SK-N-SH treated with all-trans-retinoic acid at 6 μM for 48 hours (cell line): ENCODE measurements at regions not wholly inside any gene's neighbourhood (a gene's known extent, or its start where the extent isn't known, plus 50 kb on each side); places are given as distances from the start of the nearest gene placed in this dataset.

Experiments
- ATAC-seq: fragments of 200-7000 bp; cut with Tn5 transposase; 3 replicates; pipeline ENCODE4 v1.9.1; 2020; ENCODE audit warnings: mild to moderate bottlenecking, moderate library complexity
- ARNTL ChIP-seq: fragments of 450-650 bp; formaldehyde crosslinking; IDR thresholded peaks from 2 replicates; pipeline ENCODE4 v1.5.0; 2020; ENCODE audit warnings: low read depth, mild to moderate bottlenecking, moderate library complexity, borderline replicate concordance
- ESRRG ChIP-seq: fragments of 250-450 bp; sonication (Bioruptor Pico); IDR thresholded peaks from 2 replicates; pipeline ENCODE4 v1.6.1; 2021; ENCODE audit warnings: mild to moderate bottlenecking
- ISL1 ChIP-seq: fragments of 250-450 bp; sonication (Bioruptor Pico); IDR thresholded peaks from 2 replicates; pipeline ENCODE4 v2.1.2; 2022; ENCODE audit warnings: mild to moderate bottlenecking, moderate library complexity
- OSR1 ChIP-seq: fragments of 250-450 bp; sonication (Bioruptor Pico); IDR thresholded peaks from 2 replicates; pipeline ENCODE4 v1.8.0; 2022; ENCODE audit warnings: moderate library complexity, mild to moderate bottlenecking, inconsistent platforms
- PPARA ChIP-seq: fragments of 250-450 bp; sonication (Bioruptor Pico); IDR thresholded peaks from 2 replicates; pipeline ENCODE4 v1.5.0; 2020; ENCODE audit warnings: mild to moderate bottlenecking, borderline replicate concordance
- RARB ChIP-seq: fragments of 250-450 bp; sonication (Bioruptor Pico); IDR thresholded peaks from 2 replicates; pipeline ENCODE4 v1.8.0; 2021; ENCODE audit warnings: mild to moderate bottlenecking, moderate library complexity
- SNAI2 ChIP-seq: fragments of 250-450 bp; sonication (Bioruptor Pico); IDR thresholded peaks from 2 replicates; pipeline ENCODE4 v1.5.0; 2020; ENCODE audit warnings: mild to moderate bottlenecking, moderate library complexity
- TCF4 ChIP-seq: fragments of 250-450 bp; sonication (Bioruptor Pico); IDR thresholded peaks from 2 replicates; pipeline ENCODE4 v1.8.0; 2021; ENCODE audit warnings: mild to moderate bottlenecking, moderate library complexity, borderline replicate concordance
- ZC3H10 ChIP-seq: fragments of 250-450 bp; sonication (Bioruptor Pico); IDR thresholded peaks from 2 replicates; pipeline ENCODE4 v1.5.1; 2021; ENCODE audit warnings: mild to moderate bottlenecking, moderate library complexity
- ZFP3 ChIP-seq: fragments of 250-450 bp; sonication (Bioruptor Pico); IDR thresholded peaks from 2 replicates; pipeline ENCODE4 v1.5.0; 2020; ENCODE audit warnings: mild to moderate bottlenecking, moderate library complexity
- ZFP30 ChIP-seq: fragments of 450-650 bp; formaldehyde crosslinking; IDR thresholded peaks from 2 replicates; pipeline ENCODE4 v1.5.0; 2022; ENCODE audit warnings: mild to moderate bottlenecking, moderate library complexity
- ZNF565 ChIP-seq: fragments of 450-650 bp; formaldehyde crosslinking; conservative IDR thresholded peaks from 2 replicates; pipeline ENCODE4 v1.5.0; 2020; ENCODE audit warnings: low read depth, mild to moderate bottlenecking, moderate library complexity
- ZNF70 ChIP-seq: fragments of 450-650 bp; formaldehyde crosslinking; IDR thresholded peaks from 2 replicates; pipeline ENCODE4 v1.5.0; 2020; ENCODE audit warnings: mild to moderate bottlenecking, moderate library complexity
- TF ChIP-seq, protein P1 (sequence below): fragments of 250-450 bp; sonication (Bioruptor Pico); IDR thresholded peaks from 2 replicates; pipeline ENCODE4 v1.5.0; 2020; ENCODE audit warnings: mild to moderate bottlenecking, moderate library complexity
- TF ChIP-seq, protein P2 (sequence below): fragments of 250-450 bp; sonication (Bioruptor Pico); IDR thresholded peaks from 2 replicates; pipeline ENCODE4 v1.5.1; 2021; ENCODE audit warnings: mild to moderate bottlenecking, moderate library complexity
- TF ChIP-seq, protein P3 (sequence below): fragments of 250-450 bp; sonication (Bioruptor Pico); IDR thresholded peaks from 2 replicates; pipeline ENCODE4 v1.8.0; 2020; ENCODE audit warnings: mild to moderate bottlenecking, moderate library complexity, borderline replicate concordance
- TF ChIP-seq, protein P4 (sequence below): fragments of 250-450 bp; sonication (Bioruptor Pico); IDR thresholded peaks from 2 replicates; pipeline ENCODE4 v1.8.0; 2021; ENCODE audit warnings: low read depth, mild to moderate bottlenecking, moderate library complexity, borderline replicate concordance
- TF ChIP-seq, protein P5 (sequence below): fragments of 250-450 bp; sonication (Bioruptor Pico); IDR thresholded peaks from 2 replicates; pipeline ENCODE4 v1.5.1; 2020; ENCODE audit warnings: low read depth, mild to moderate bottlenecking, moderate library complexity

DNA sequence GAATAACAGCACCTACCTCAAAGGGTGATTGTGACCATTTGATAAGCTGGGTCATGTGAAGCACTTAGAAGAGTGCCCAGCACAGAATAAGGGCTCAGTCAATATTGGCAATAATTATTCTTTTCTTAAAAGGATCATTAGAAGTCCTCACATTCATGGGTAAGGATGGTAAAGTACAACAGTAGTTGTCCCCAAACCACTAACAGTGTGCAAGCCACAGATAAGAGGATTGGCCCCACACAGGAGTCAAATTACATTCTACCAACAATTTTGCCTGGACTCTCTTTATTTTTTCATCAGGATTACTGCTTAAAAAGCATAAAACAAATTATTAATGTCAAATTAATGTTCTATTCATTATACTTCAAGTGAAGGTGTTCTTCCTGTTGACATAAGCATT is 271.5 kb upstream of the PDGFD start:
- TF ChIP-seq PPARA (CRISPR knock-in tag) (no peak), ZC3H10 (CRISPR knock-in tag) (no peak), ISL1 (no peak), ZNF70 (CRISPR knock-in tag) (no peak)
- TF ChIP-seq, protein P1, sequence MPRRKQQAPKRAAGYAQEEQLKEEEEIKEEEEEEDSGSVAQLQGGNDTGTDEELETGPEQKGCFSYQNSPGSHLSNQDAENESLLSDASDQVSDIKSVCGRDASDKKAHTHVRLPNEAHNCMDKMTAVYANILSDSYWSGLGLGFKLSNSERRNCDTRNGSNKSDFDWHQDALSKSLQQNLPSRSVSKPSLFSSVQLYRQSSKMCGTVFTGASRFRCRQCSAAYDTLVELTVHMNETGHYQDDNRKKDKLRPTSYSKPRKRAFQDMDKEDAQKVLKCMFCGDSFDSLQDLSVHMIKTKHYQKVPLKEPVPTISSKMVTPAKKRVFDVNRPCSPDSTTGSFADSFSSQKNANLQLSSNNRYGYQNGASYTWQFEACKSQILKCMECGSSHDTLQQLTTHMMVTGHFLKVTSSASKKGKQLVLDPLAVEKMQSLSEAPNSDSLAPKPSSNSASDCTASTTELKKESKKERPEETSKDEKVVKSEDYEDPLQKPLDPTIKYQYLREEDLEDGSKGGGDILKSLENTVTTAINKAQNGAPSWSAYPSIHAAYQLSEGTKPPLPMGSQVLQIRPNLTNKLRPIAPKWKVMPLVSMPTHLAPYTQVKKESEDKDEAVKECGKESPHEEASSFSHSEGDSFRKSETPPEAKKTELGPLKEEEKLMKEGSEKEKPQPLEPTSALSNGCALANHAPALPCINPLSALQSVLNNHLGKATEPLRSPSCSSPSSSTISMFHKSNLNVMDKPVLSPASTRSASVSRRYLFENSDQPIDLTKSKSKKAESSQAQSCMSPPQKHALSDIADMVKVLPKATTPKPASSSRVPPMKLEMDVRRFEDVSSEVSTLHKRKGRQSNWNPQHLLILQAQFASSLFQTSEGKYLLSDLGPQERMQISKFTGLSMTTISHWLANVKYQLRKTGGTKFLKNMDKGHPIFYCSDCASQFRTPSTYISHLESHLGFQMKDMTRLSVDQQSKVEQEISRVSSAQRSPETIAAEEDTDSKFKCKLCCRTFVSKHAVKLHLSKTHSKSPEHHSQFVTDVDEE (CRISPR knock-in tag), result no peak
- TF ChIP-seq, protein P2, sequence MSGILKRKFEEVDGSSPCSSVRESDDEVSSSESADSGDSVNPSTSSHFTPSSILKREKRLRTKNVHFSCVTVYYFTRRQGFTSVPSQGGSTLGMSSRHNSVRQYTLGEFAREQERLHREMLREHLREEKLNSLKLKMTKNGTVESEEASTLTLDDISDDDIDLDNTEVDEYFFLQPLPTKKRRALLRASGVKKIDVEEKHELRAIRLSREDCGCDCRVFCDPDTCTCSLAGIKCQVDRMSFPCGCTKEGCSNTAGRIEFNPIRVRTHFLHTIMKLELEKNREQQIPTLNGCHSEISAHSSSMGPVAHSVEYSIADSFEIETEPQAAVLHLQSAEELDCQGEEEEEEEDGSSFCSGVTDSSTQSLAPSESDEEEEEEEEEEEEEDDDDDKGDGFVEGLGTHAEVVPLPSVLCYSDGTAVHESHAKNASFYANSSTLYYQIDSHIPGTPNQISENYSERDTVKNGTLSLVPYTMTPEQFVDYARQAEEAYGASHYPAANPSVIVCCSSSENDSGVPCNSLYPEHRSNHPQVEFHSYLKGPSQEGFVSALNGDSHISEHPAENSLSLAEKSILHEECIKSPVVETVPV, result no peak
- TF ChIP-seq, protein P3, sequence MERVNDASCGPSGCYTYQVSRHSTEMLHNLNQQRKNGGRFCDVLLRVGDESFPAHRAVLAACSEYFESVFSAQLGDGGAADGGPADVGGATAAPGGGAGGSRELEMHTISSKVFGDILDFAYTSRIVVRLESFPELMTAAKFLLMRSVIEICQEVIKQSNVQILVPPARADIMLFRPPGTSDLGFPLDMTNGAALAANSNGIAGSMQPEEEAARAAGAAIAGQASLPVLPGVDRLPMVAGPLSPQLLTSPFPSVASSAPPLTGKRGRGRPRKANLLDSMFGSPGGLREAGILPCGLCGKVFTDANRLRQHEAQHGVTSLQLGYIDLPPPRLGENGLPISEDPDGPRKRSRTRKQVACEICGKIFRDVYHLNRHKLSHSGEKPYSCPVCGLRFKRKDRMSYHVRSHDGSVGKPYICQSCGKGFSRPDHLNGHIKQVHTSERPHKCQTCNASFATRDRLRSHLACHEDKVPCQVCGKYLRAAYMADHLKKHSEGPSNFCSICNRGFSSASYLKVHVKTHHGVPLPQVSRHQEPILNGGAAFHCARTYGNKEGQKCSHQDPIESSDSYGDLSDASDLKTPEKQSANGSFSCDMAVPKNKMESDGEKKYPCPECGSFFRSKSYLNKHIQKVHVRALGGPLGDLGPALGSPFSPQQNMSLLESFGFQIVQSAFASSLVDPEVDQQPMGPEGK (CRISPR knock-in tag), result no peak
- no peak for ATAC-seq

DNA sequence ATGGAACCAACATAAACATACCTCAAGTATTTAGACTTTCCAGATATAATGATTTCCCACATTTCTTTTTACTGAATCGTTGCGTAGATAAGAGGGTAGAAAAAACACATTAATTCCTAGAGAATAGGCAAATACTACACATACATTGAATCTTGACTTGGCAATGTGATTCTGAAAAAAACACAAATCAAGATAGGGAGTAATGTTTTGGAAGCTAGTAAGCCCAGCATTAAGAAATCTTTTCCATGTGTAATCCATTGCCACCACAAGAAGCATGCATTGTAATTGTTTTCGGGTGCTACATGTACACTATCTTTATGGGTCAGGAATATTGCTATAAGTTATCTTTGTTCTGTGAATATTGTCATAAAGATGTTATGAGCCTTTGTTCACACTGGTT is 269.8 kb upstream of the PDGFD start:
- ATAC-seq, result no peak
- no peak for TF ChIP-seq OSR1 (CRISPR knock-in tag)
- no peak for TF ChIP-seq SNAI2 (CRISPR knock-in tag)
- TF ChIP-seq, protein P4, sequence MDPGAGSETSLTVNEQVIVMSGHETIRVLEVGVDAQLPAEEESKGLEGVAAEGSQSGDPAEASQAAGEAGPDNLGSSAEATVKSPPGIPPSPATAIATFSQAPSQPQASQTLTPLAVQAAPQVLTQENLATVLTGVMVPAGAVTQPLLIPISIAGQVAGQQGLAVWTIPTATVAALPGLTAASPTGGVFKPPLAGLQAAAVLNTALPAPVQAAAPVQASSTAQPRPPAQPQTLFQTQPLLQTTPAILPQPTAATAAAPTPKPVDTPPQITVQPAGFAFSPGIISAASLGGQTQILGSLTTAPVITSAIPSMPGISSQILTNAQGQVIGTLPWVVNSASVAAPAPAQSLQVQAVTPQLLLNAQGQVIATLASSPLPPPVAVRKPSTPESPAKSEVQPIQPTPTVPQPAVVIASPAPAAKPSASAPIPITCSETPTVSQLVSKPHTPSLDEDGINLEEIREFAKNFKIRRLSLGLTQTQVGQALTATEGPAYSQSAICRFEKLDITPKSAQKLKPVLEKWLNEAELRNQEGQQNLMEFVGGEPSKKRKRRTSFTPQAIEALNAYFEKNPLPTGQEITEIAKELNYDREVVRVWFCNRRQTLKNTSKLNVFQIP (CRISPR knock-in tag), result no peak
- TF ChIP-seq, protein P1 (CRISPR knock-in tag), result no peak
- TF ChIP-seq ZNF565 (CRISPR knock-in tag), result no peak
- TF ChIP-seq, protein P3 (CRISPR knock-in tag), result no peak
- TF ChIP-seq, protein P2, result no peak
- TF ChIP-seq RARB, result no peak
- no peak for TF ChIP-seq TCF4 (CRISPR knock-in tag)
- no peak for TF ChIP-seq ESRRG
- TF ChIP-seq ARNTL, result no peak
- TF ChIP-seq ZC3H10 (CRISPR knock-in tag), result no peak
- no peak for TF ChIP-seq ZFP3 (CRISPR knock-in tag)
- no peak for TF ChIP-seq ZFP30
- TF ChIP-seq ZNF70 (CRISPR knock-in tag), result no peak
- TF ChIP-seq, protein P5, sequence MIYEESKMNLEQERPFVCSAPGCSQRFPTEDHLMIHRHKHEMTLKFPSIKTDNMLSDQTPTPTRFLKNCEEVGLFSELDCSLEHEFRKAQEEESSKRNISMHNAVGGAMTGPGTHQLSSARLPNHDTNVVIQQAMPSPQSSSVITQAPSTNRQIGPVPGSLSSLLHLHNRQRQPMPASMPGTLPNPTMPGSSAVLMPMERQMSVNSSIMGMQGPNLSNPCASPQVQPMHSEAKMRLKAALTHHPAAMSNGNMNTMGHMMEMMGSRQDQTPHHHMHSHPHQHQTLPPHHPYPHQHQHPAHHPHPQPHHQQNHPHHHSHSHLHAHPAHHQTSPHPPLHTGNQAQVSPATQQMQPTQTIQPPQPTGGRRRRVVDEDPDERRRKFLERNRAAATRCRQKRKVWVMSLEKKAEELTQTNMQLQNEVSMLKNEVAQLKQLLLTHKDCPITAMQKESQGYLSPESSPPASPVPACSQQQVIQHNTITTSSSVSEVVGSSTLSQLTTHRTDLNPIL, result no peak
- no peak for TF ChIP-seq PPARA (CRISPR knock-in tag)
